IPS-NIHi7 (cell line): ENCODE measurements at regions not wholly inside any gene's neighbourhood (a gene's known extent, or its start where the extent isn't known, plus 50 kb on each side); places are given as distances from the start of the nearest gene placed in this dataset.
A peak's percentile ranks its signal among the peaks of the same experiment; 100 is the strongest.
"Not testable (repeated sequence)": the region's sequence is repeated elsewhere in the genome, so short reads cannot be mapped to it uniquely, and the experiment has no call there.

Experiments
- DNase-seq: peaks from one replicate; pipeline ENCODE4 v3.0.0; 2012; ENCODE audit warnings: mixed read lengths; ENCODE audit errors: extremely low spot score

- no peak for DNase-seq
Observed at GRCh38 chr18:47679864-47680263, 250.6 kb downstream of the SMAD2 start.

GRCh38 chr18:47677952-47678351 is 252.5 kb downstream of the SMAD2 start:
- DNase-seq, result no peak

GRCh38 chr18:47669815-47670214 is 260.6 kb downstream of the SMAD2 start:
- DNase-seq, result no peak

GRCh38 chr18:47658498-47658897 is 272.0 kb downstream of the SMAD2 start:
- DNase-seq, result no peak

- no peak for DNase-seq
Observed at GRCh38 chr18:47654988-47655387, 275.5 kb downstream of the SMAD2 start.

- DNase-seq, result no peak
Observed at GRCh38 chr18:47644896-47645295, 285.6 kb downstream of the SMAD2 start.

GRCh38 chr18:47637551-47637950 is 292.9 kb downstream of the SMAD2 start:
- not testable (repeated sequence) for DNase-seq

- no peak for DNase-seq
Observed at GRCh38 chr18:47635416-47635815, 295.0 kb downstream of the SMAD2 start.

GRCh38 chr18:47632970-47633635 is 297.4 kb downstream of the SMAD2 start:
- no peak for DNase-seq

- no peak for DNase-seq
Observed at GRCh38 chr18:47628893-47629292, 301.6 kb downstream of the SMAD2 start.

GRCh38 chr18:47628240-47628781 is 302.1 kb downstream of the SMAD2 start:
- no peak for DNase-seq

GRCh38 chr18:47627030-47627429 is 303.4 kb downstream of the SMAD2 start:
- peak; percentile 20 for DNase-seq

GRCh38 chr18:47619771-47620448 is 310.5 kb downstream of the SMAD2 start:
- no peak for DNase-seq

GRCh38 chr18:47618758-47619157 is 311.7 kb downstream of the SMAD2 start:
- DNase-seq, result peak; percentile 29

- no peak for DNase-seq
Observed at GRCh38 chr18:47615043-47615442, 315.4 kb downstream of the SMAD2 start.

GRCh38 chr18:47613929-47614328 is 316.5 kb downstream of the SMAD2 start:
- no peak for DNase-seq

- no peak for DNase-seq
Observed at GRCh38 chr18:47611649-47612048, 318.8 kb downstream of the SMAD2 start.

GRCh38 chr18:47606526-47606925 is 323.9 kb downstream of the SMAD2 start:
- DNase-seq, result no peak

GRCh38 chr18:47605093-47605492 is 325.4 kb downstream of the SMAD2 start:
- no peak for DNase-seq

- DNase-seq, result no peak
Observed at GRCh38 chr18:47604021-47604420, 326.4 kb downstream of the SMAD2 start.

- no peak for DNase-seq
Observed at GRCh38 chr18:47603158-47603557, 327.3 kb downstream of the SMAD2 start.

- DNase-seq, result no peak
Observed at GRCh38 chr18:47602273-47602897, 328.1 kb downstream of the SMAD2 start.
